H1 (cell line): ENCODE measurements at regions not wholly inside any gene's neighbourhood (a gene's known extent, or its start where the extent isn't known, plus 50 kb on each side); places are given as distances from the start of the nearest gene placed in this dataset.

ENCODE experiments used
- BACH1 ChIP-seq: IDR thresholded peaks from 2 replicates; pipeline ENCODE4 v1.6.1; 2012; ENCODE audit warnings: low read length, improper control_type of control experiment
- EGR1 ChIP-seq: IDR thresholded peaks from 2 replicates; pipeline ENCODE4 v1.6.1; 2011; ENCODE audit warnings: low read depth, low read length, borderline replicate concordance
- FOSL1 ChIP-seq: IDR thresholded peaks from 2 replicates; pipeline ENCODE4 v1.6.1; 2011; ENCODE audit warnings: mild to moderate bottlenecking, low read depth, low read length, moderate library complexity; ENCODE audit not compliant: insufficient read depth
- GTF2F1 ChIP-seq: IDR thresholded peaks from 2 replicates; pipeline ENCODE4 v1.6.1; 2012; ENCODE audit warnings: low read depth, low read length, improper control_type of control experiment, borderline replicate concordance
- KDM1A ChIP-seq: fragments of 200-600, 300-600 bp; sonication (generic); IDR thresholded peaks from 2 replicates; pipeline ENCODE4 v1.7.1; 2016; ENCODE audit warnings: mild to moderate bottlenecking, low read length, borderline replicate concordance
- KDM4A ChIP-seq: IDR thresholded peaks from one replicate; pipeline ENCODE4 v1.7.1; 2012; ENCODE audit warnings: low read depth, mild to moderate bottlenecking, moderate library complexity, low read length, inconsistent platforms; ENCODE audit not compliant: severe bottlenecking
- POU5F1 ChIP-seq: IDR thresholded peaks from 2 replicates; pipeline ENCODE4 v1.6.1; 2011; ENCODE audit warnings: low read depth, mild to moderate bottlenecking, low read length, moderate library complexity
- RNF2 ChIP-seq: fragments of 200-900, 300-1000 bp; sonication (generic); IDR thresholded peaks from 2 replicates; pipeline ENCODE4 v1.7.1; 2016; ENCODE audit warnings: borderline replicate concordance, low read depth, mild to moderate bottlenecking, antibody characterized with exemption, low read length; ENCODE audit not compliant: poor library complexity, severe bottlenecking; ENCODE audit errors: missing control alignments
- SIRT6 ChIP-seq: IDR thresholded peaks from one replicate; pipeline ENCODE4 v1.7.1; 2012; ENCODE audit warnings: low read length, inconsistent platforms
- SUZ12 ChIP-seq: fragments of 200-600 bp; sonication (generic); IDR thresholded peaks from 2 replicates; pipeline ENCODE4 v1.6.1; 2012; ENCODE audit warnings: mild to moderate bottlenecking, inconsistent platforms, low read length, moderate library complexity, mixed read lengths
- TF ChIP-seq, protein P1 (sequence below): fragments of 300-600 bp; sonication (generic); IDR thresholded peaks from 2 replicates; pipeline ENCODE4 v1.7.1; 2012; ENCODE audit warnings: low read length, moderate library complexity, mild to moderate bottlenecking, inconsistent platforms; ENCODE audit not compliant: insufficient replicate concordance
- TF ChIP-seq, protein P2 (sequence below): IDR thresholded peaks from 2 replicates; pipeline ENCODE4 v1.6.1; 2012; ENCODE audit warnings: inconsistent platforms

DNA sequence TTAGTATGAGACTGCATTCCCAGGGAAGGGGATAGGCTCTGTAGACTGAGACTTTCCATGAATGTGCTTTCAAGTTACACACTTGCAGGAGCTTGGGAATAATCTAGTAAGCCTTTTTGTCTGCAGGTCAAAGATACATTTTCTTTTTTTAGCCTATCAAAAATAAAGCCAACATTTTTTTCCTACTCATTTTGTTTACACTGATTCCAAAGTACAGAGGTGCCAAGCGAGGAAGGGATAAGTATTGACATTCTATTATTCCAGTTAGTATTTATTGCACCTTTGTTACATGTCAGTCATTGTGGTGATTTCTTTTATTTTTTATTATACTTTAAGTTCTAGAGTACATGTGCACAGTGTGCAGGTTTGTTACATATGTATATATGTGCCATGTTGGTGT, 413.0 kb upstream of the CHORDC1 start (continued):
- TF ChIP-seq, protein P1, sequence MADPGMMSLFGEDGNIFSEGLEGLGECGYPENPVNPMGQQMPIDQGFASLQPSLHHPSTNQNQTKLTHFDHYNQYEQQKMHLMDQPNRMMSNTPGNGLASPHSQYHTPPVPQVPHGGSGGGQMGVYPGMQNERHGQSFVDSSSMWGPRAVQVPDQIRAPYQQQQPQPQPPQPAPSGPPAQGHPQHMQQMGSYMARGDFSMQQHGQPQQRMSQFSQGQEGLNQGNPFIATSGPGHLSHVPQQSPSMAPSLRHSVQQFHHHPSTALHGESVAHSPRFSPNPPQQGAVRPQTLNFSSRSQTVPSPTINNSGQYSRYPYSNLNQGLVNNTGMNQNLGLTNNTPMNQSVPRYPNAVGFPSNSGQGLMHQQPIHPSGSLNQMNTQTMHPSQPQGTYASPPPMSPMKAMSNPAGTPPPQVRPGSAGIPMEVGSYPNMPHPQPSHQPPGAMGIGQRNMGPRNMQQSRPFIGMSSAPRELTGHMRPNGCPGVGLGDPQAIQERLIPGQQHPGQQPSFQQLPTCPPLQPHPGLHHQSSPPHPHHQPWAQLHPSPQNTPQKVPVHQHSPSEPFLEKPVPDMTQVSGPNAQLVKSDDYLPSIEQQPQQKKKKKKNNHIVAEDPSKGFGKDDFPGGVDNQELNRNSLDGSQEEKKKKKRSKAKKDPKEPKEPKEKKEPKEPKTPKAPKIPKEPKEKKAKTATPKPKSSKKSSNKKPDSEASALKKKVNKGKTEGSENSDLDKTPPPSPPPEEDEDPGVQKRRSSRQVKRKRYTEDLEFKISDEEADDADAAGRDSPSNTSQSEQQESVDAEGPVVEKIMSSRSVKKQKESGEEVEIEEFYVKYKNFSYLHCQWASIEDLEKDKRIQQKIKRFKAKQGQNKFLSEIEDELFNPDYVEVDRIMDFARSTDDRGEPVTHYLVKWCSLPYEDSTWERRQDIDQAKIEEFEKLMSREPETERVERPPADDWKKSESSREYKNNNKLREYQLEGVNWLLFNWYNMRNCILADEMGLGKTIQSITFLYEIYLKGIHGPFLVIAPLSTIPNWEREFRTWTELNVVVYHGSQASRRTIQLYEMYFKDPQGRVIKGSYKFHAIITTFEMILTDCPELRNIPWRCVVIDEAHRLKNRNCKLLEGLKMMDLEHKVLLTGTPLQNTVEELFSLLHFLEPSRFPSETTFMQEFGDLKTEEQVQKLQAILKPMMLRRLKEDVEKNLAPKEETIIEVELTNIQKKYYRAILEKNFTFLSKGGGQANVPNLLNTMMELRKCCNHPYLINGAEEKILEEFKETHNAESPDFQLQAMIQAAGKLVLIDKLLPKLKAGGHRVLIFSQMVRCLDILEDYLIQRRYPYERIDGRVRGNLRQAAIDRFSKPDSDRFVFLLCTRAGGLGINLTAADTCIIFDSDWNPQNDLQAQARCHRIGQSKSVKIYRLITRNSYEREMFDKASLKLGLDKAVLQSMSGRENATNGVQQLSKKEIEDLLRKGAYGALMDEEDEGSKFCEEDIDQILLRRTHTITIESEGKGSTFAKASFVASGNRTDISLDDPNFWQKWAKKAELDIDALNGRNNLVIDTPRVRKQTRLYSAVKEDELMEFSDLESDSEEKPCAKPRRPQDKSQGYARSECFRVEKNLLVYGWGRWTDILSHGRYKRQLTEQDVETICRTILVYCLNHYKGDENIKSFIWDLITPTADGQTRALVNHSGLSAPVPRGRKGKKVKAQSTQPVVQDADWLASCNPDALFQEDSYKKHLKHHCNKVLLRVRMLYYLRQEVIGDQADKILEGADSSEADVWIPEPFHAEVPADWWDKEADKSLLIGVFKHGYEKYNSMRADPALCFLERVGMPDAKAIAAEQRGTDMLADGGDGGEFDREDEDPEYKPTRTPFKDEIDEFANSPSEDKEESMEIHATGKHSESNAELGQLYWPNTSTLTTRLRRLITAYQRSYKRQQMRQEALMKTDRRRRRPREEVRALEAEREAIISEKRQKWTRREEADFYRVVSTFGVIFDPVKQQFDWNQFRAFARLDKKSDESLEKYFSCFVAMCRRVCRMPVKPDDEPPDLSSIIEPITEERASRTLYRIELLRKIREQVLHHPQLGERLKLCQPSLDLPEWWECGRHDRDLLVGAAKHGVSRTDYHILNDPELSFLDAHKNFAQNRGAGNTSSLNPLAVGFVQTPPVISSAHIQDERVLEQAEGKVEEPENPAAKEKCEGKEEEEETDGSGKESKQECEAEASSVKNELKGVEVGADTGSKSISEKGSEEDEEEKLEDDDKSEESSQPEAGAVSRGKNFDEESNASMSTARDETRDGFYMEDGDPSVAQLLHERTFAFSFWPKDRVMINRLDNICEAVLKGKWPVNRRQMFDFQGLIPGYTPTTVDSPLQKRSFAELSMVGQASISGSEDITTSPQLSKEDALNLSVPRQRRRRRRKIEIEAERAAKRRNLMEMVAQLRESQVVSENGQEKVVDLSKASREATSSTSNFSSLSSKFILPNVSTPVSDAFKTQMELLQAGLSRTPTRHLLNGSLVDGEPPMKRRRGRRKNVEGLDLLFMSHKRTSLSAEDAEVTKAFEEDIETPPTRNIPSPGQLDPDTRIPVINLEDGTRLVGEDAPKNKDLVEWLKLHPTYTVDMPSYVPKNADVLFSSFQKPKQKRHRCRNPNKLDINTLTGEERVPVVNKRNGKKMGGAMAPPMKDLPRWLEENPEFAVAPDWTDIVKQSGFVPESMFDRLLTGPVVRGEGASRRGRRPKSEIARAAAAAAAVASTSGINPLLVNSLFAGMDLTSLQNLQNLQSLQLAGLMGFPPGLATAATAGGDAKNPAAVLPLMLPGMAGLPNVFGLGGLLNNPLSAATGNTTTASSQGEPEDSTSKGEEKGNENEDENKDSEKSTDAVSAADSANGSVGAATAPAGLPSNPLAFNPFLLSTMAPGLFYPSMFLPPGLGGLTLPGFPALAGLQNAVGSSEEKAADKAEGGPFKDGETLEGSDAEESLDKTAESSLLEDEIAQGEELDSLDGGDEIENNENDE = no peak
- TF ChIP-seq POU5F1 (no peak), SIRT6 (no peak), KDM1A (no peak), GTF2F1 (no peak), SUZ12 (no peak), KDM4A (no peak), BACH1 (no peak), RNF2 (no peak), EGR1 (no peak), FOSL1 (no peak)
- TF ChIP-seq, protein P2, sequence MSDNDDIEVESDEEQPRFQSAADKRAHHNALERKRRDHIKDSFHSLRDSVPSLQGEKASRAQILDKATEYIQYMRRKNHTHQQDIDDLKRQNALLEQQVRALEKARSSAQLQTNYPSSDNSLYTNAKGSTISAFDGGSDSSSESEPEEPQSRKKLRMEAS = no peak
